ENCODE measurements at regions not wholly inside any gene's neighbourhood (a gene's known extent, or its start where the extent isn't known, plus 50 kb on each side); places are given as distances from the start of the nearest gene placed in this dataset.

DNA sequence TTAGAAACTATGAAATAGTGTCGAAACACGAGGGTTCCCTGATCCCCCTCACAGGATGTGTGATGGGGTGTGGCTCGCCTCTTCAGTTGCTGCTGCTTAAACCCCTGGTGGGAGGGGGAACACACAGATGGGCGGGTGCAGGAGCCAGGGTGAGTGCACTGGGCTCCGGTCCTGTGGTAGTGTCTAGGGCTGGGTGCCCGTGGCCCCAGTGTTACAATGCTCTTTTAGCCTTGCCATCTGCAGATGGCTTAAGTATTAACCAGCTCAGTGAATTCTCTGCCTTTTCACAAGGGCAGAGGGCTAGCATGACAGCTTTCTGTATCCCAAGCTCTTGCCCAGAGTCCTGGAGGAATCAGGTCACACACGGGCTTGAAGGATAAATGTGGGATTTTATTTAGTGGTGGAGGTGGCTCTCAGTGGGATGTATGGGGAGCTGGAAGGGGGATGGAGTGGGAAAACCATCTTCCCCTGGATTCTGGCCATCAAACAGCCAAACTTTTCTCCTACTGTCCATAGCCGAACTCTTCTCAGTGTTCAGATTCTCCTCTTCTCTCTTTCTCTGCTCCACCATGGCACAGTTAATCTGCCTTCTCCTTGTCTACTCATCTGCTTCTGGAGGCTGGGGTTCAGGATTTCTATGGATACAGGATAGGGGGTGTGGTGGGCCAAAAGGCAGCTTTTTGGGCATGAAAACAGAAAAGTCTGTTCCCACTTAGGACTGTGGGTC lies 659.0 kb downstream of the EPM2A start:
- Histone ChIP-seq H3K36me3 (ENCODE audit: control insufficient read depth, insufficient read depth, low read length) (no peaks in the 10 kb centered on the region), H3K27me3 (ENCODE audit: control insufficient read depth, insufficient read depth, low read length) (no peaks in the 10 kb centered on the region), H3K4me1 (ENCODE audit: control insufficient read depth, insufficient read depth, low read length) (no peaks in the 10 kb centered on the region), H3K9me3 (ENCODE audit: control insufficient read depth, insufficient read depth, low read depth, low read length) (no peaks in the 10 kb centered on the region; the same call in 1 of the 2 replicates), H3K27ac (ENCODE audit: low read length) (no peak overlapping the region), H3K4me3 (ENCODE audit: low read depth in 2 of 2, low read length in 2 of 2) (no peak overlapping the region)
- ChIA-PET CTCF (interaction anchor here (0.6 kb wide), 1 partner anchor 53 kb away, joined by 3 read pairs; no protein-coding TSS in a partner anchor), POLR2A (no interaction called here)
- BruUV-seq (replicated peaks) = no TSS peak
- intact Hi-C loops (cut with micrococcal nuclease; ENCODE audit: unreplicated experiment) (no loop called here), in situ Hi-C loops (cut with HindIII; ENCODE audit: low pct_unique_long_range_greater_than_20kb, low sequenced_read_pairs) (no loop called here)
- DNase-seq (ENCODE audit: low read depth, low spot score) = no peak
- TF ChIP-seq, protein P1, sequence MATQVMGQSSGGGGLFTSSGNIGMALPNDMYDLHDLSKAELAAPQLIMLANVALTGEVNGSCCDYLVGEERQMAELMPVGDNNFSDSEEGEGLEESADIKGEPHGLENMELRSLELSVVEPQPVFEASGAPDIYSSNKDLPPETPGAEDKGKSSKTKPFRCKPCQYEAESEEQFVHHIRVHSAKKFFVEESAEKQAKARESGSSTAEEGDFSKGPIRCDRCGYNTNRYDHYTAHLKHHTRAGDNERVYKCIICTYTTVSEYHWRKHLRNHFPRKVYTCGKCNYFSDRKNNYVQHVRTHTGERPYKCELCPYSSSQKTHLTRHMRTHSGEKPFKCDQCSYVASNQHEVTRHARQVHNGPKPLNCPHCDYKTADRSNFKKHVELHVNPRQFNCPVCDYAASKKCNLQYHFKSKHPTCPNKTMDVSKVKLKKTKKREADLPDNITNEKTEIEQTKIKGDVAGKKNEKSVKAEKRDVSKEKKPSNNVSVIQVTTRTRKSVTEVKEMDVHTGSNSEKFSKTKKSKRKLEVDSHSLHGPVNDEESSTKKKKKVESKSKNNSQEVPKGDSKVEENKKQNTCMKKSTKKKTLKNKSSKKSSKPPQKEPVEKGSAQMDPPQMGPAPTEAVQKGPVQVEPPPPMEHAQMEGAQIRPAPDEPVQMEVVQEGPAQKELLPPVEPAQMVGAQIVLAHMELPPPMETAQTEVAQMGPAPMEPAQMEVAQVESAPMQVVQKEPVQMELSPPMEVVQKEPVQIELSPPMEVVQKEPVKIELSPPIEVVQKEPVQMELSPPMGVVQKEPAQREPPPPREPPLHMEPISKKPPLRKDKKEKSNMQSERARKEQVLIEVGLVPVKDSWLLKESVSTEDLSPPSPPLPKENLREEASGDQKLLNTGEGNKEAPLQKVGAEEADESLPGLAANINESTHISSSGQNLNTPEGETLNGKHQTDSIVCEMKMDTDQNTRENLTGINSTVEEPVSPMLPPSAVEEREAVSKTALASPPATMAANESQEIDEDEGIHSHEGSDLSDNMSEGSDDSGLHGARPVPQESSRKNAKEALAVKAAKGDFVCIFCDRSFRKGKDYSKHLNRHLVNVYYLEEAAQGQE (IDR thresholded peaks at IDR 0.05; ENCODE audit: insufficient read depth in 1 of 2, low read depth in 2 of 2, low read length in 1 of 2) = no peak
- no peak for TF ChIP-seq POLR2AphosphoS5 (IDR thresholded peaks at IDR 0.05; ENCODE audit: low read depth, low read length)
- no peak for TF ChIP-seq SIN3A (IDR thresholded peaks at IDR 0.05; ENCODE audit: borderline replicate concordance, insufficient read depth, low read depth, low read length)
- TF ChIP-seq CTCF (IDR thresholded peaks at IDR 0.05) = no peak
- no peak for TF ChIP-seq TCF7L2 (IDR thresholded peaks at IDR 0.05; ENCODE audit: low read depth, low read length)
- ATAC-seq = no peak

GRCh38 chr6:145077382-145077781 lies 657.9 kb downstream of the EPM2A start:
- in situ Hi-C loops (cut with HindIII; ENCODE audit: low pct_unique_long_range_greater_than_20kb, low sequenced_read_pairs) = no loop called here
- CTCF ChIA-PET = no interaction called here
- POLR2A ChIA-PET = no interaction called here

More at GRCh38 chr6:145077382-145077781, 657.9 kb downstream of the EPM2A start:
- TF ChIP-seq, protein P1 (IDR thresholded peaks at IDR 0.05; ENCODE audit: insufficient read depth in 1 of 2, low read depth in 2 of 2, low read length in 1 of 2) = no peak
- TF ChIP-seq TCF7L2 (IDR thresholded peaks at IDR 0.05; ENCODE audit: low read depth, low read length) = no peak
- TF ChIP-seq SIN3A (IDR thresholded peaks at IDR 0.05; ENCODE audit: borderline replicate concordance, insufficient read depth, low read depth, low read length) = no peak
- no peak for TF ChIP-seq CTCF (IDR thresholded peaks at IDR 0.05)
- no peak for TF ChIP-seq POLR2AphosphoS5 (IDR thresholded peaks at IDR 0.05; ENCODE audit: low read depth, low read length)
- BruUV-seq (replicated peaks) = no TSS peak
- intact Hi-C loops (cut with micrococcal nuclease; ENCODE audit: unreplicated experiment) = no loop called here
- DNase-seq (ENCODE audit: low read depth, low spot score) = no peak
- Histone ChIP-seq H3K27me3 (ENCODE audit: control insufficient read depth, insufficient read depth, low read length) (no peaks in the 10 kb centered on the region), H3K9me3 (ENCODE audit: control insufficient read depth, insufficient read depth, low read depth, low read length) (no peaks in the 10 kb centered on the region; the same call in 1 of the 2 replicates), H3K4me1 (ENCODE audit: control insufficient read depth, insufficient read depth, low read length) (no peaks in the 10 kb centered on the region), H3K36me3 (ENCODE audit: control insufficient read depth, insufficient read depth, low read length) (no peaks in the 10 kb centered on the region), H3K4me3 (ENCODE audit: low read depth in 2 of 2, low read length in 2 of 2) (no peak overlapping the region), H3K27ac (ENCODE audit: low read length) (no peak overlapping the region)
- ATAC-seq = no peak
